Heart left ventricle (tissue), 13 donors: ENCODE measurements at regions not wholly inside any gene's neighbourhood (a gene's known extent, or its start where the extent isn't known, plus 50 kb on each side); places are given as distances from the start of the nearest gene placed in this dataset.

Experiments used
- POLR2A ChIP-seq, 2 donors: fragments of 450-650 bp; IDR thresholded peaks; one replicate each; pipeline ENCODE4 v1.6.1; 2017; ENCODE audit warnings: antibody characterized with exemption in 2 of 2, mild to moderate bottlenecking in 2 of 2, moderate library complexity in 2 of 2
- TF ChIP-seq, protein P1 (sequence below), 12 donors: fragments of 200-600 bp; sonication (generic) in 4 of 12; IDR thresholded peaks; one replicate each; pipeline versions ENCODE4 v1.5.0 to v1.8.0; 2018 to 2022; ENCODE audit warnings: antibody characterized with exemption in 12 of 12, mild to moderate bottlenecking in 5 of 12
- donor health status: ischemic (EF 13 %, LVEDD 7.1; RV severe dilation, severe dysfunction).
- donor health status: DM: no; HTN: yes; CAD: no.
- donor health status: DM: no; HTN: no; CAD: no.
- donor health status: ischemic (EF 25% LVEDD 6.9; RV normal size, moderate dysfunction).
- donor health status: ischemic (EF 25% LVEDD 5.7; RV mildly dilated, moderate dysfunction).
- donor health status: ischemic (EF 35%, LVEDD 5.7; RV mildly dilated, moderate dysfunction).
- donor health status: nonischemic (EF 11% LVEDD 7.7; RV severe dilation, severe dysfunction).
- donor health status: DM: yes; HTN: yes; CAD: no.
- donor health status: PGD.
- donor health status: ischemic (EF 29% LVEDD 5.4; RV normal size, mild dysfunction).
- donor health status: nonischemic (EF 23%, LVEDD 6.1; RV moderate dilation, normal function).

- TF ChIP-seq, protein P1, sequence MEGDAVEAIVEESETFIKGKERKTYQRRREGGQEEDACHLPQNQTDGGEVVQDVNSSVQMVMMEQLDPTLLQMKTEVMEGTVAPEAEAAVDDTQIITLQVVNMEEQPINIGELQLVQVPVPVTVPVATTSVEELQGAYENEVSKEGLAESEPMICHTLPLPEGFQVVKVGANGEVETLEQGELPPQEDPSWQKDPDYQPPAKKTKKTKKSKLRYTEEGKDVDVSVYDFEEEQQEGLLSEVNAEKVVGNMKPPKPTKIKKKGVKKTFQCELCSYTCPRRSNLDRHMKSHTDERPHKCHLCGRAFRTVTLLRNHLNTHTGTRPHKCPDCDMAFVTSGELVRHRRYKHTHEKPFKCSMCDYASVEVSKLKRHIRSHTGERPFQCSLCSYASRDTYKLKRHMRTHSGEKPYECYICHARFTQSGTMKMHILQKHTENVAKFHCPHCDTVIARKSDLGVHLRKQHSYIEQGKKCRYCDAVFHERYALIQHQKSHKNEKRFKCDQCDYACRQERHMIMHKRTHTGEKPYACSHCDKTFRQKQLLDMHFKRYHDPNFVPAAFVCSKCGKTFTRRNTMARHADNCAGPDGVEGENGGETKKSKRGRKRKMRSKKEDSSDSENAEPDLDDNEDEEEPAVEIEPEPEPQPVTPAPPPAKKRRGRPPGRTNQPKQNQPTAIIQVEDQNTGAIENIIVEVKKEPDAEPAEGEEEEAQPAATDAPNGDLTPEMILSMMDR (IDR thresholded peaks at IDR 0.05) = no peak
- no peak for TF ChIP-seq POLR2A (IDR thresholded peaks at IDR 0.05)
Observed at GRCh38 chr7:31416381-31416870, 75.9 kb upstream of the NEUROD6 start.
